Neuronal stem cell (in vitro differentiated cells): ENCODE measurements at regions not wholly inside any gene's neighbourhood (a gene's known extent, or its start where the extent isn't known, plus 50 kb on each side); places are given as distances from the start of the nearest gene placed in this dataset.

Source experiments
- DNase-seq: peaks from one replicate; pipeline ENCODE4 v3.0.0-alpha.2; 2013; ENCODE audit warnings: low spot score
- H2AFZ ChIP-seq: one replicate; pipeline ENCODE4 v1.6.1; 2013; ENCODE audit warnings: mild to moderate bottlenecking, low read length, inconsistent platforms
- H2AK5ac ChIP-seq: 2 replicates; pipeline ENCODE4 v1.6.1; 2013; ENCODE audit warnings: low read depth, mild to moderate bottlenecking, inconsistent platforms, low read length, moderate library complexity, mixed read lengths
- H2BK120ac ChIP-seq: 2 replicates; pipeline ENCODE4 v1.6.1; 2013; ENCODE audit warnings: low read depth, mild to moderate bottlenecking, inconsistent platforms, low read length, moderate library complexity, mixed read lengths
- H2BK12ac ChIP-seq: one replicate; pipeline ENCODE4 v1.6.1; 2013; ENCODE audit warnings: low read length, inconsistent platforms
- H2BK15ac ChIP-seq: 2 replicates; pipeline ENCODE4 v1.6.1; 2013; ENCODE audit warnings: mild to moderate bottlenecking, low read length, inconsistent platforms, mixed read lengths
- H2BK5ac ChIP-seq: one replicate; pipeline ENCODE4 v1.6.1; 2013; ENCODE audit warnings: inconsistent platforms, mild to moderate bottlenecking, low read length, moderate library complexity
- H3K14ac ChIP-seq: one replicate; pipeline ENCODE4 v1.6.1; 2013; ENCODE audit warnings: low read length, inconsistent platforms
- H3K18ac ChIP-seq: 2 replicates; pipeline ENCODE4 v1.6.1; 2013; ENCODE audit warnings: low read length, inconsistent platforms
- H3K23ac ChIP-seq: 2 replicates; pipeline ENCODE4 v1.6.1; 2013; ENCODE audit warnings: low read depth, mild to moderate bottlenecking, mixed read lengths, low read length, inconsistent platforms; ENCODE audit not compliant: poor library complexity
- H3K27ac ChIP-seq: replicated peaks from 3 replicates; pipeline ENCODE4 v1.5.1; 2013; ENCODE audit warnings: low read length, inconsistent platforms
- H3K27me3 ChIP-seq, 3 experiments: 2 replicates each; pipeline ENCODE4 v1.6.1; 2013; ENCODE audit warnings: low read length in 3 of 3, mild to moderate bottlenecking in 2 of 3, inconsistent platforms in 1 of 3, low read depth in 1 of 3, mixed read lengths in 1 of 3, moderate library complexity in 1 of 3; ENCODE audit not compliant: control insufficient read depth in 3 of 3, insufficient read depth in 3 of 3
- H3K36me3 ChIP-seq, 2 donors: replicated peaks in 1 of 2; 2 replicates each; pipeline ENCODE4 v1.6.1; 2013; ENCODE audit warnings: low read length in 2 of 2; ENCODE audit not compliant: control insufficient read depth in 2 of 2, insufficient read depth in 2 of 2
- H3K4ac ChIP-seq: 2 replicates; pipeline ENCODE4 v1.6.1; 2013; ENCODE audit warnings: inconsistent platforms, mild to moderate bottlenecking, low read length, moderate library complexity
- H3K4me1 ChIP-seq, 2 donors: 1 replicate in 1 of 2; 2 replicates in 1 of 2; pipeline ENCODE4 v1.6.1; 2013; ENCODE audit warnings: low read length in 2 of 2, low read depth in 1 of 2; ENCODE audit not compliant: control insufficient read depth in 2 of 2, insufficient read depth in 1 of 2
- H3K4me2 ChIP-seq: one replicate; pipeline ENCODE4 v1.6.1; 2013; ENCODE audit warnings: mild to moderate bottlenecking, low read length, inconsistent platforms; ENCODE audit not compliant: insufficient read depth, poor library complexity, severe bottlenecking
- H3K4me3 ChIP-seq, 2 donors: 2 replicates each; pipeline ENCODE4 v1.5.1; 2013; ENCODE audit warnings: low read length in 2 of 2, mild to moderate bottlenecking in 2 of 2, inconsistent platforms in 1 of 2, moderate library complexity in 1 of 2
- H3K79me1 ChIP-seq: one replicate; pipeline ENCODE4 v1.6.1; 2013; ENCODE audit warnings: low read depth, mild to moderate bottlenecking, inconsistent platforms, low read length, moderate library complexity
- H3K9ac ChIP-seq: one replicate; pipeline ENCODE4 v1.6.1; 2013; ENCODE audit warnings: mild to moderate bottlenecking, low read depth, low read length, inconsistent platforms; ENCODE audit not compliant: poor library complexity
- H3K9me3 ChIP-seq, 2 donors: replicated peaks in 1 of 2; 2 replicates each; pipeline versions ENCODE3 to v1.6.1; 2013; ENCODE audit warnings: low read length in 2 of 2, mild to moderate bottlenecking in 2 of 2, inconsistent platforms in 1 of 2, low read depth in 1 of 2, mixed read lengths in 1 of 2, moderate library complexity in 1 of 2; ENCODE audit not compliant: control insufficient read depth in 2 of 2, insufficient read depth in 1 of 2
- H4K8ac ChIP-seq: one replicate; pipeline ENCODE4 v1.6.1; 2013; ENCODE audit warnings: low read depth, mild to moderate bottlenecking, inconsistent platforms, low read length, moderate library complexity
- H4K91ac ChIP-seq: one replicate; pipeline ENCODE4 v1.6.1; 2013; ENCODE audit warnings: low read length, low read depth, mild to moderate bottlenecking, inconsistent platforms; ENCODE audit not compliant: poor library complexity
- WGBS, 2 donors: extraction: QIAGEN DNeasy Blood & Tissue Kit; methylation state at CpG; one replicate each; pipeline ENCODE4 v1.1.7; 2013; ENCODE audit warnings: missing lambda C conversion rate in 2 of 2, mixed read lengths in 1 of 2; ENCODE audit not compliant: insufficient read length in 2 of 2, insufficient replicate concordance in 1 of 2; ENCODE audit errors: extremely low coverage in 2 of 2; 5-methylcytosine and 5-hydroxymethylcytosine counted together

DNA sequence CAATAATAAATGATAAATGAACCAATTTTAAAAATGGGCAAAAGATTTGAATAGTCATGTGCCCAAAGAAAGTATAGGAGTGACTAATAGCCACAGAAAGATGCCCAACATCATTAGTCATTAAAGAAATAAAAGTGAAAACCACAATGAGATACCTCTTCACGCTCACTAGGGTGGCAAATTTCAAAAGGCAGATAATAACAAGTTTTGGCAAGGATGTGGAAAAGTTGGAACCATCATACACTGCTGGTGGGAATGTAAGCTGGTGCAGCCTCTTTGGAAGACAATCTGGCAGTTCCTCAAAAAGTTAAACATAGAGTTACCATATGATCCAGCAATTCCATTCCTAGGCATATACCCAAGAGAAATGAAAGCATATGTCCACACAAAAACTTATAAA, 1819.8 kb downstream of the MAT2B start:
- H3K9ac ChIP-seq, result no peak overlapping the region
- no peak overlapping the region for H2BK5ac ChIP-seq
- no peak overlapping the region for H3K27ac ChIP-seq
- H3K79me1 ChIP-seq, result no peaks in the 10 kb centered on the region
- no peaks in the 10 kb centered on the region for H3K27me3 ChIP-seq
- H3K4ac ChIP-seq, result no peak overlapping the region
- no peak overlapping the region for H4K8ac ChIP-seq
- H2BK120ac ChIP-seq, result no peak overlapping the region
- no peak overlapping the region for H3K14ac ChIP-seq
- no peak overlapping the region for H3K4me3 ChIP-seq
- H4K91ac ChIP-seq, result no peak overlapping the region
- no peaks in the 10 kb centered on the region for H3K36me3 ChIP-seq
- DNase-seq, result no peak
- H3K9me3 ChIP-seq, result no peaks in the 10 kb centered on the region
- H2BK12ac ChIP-seq, result no peak overlapping the region
- no peak overlapping the region for H2AFZ ChIP-seq
- WGBS, 2 donors, result no CpG with 5 or more reads among the region's 1 CpG
- H3K18ac ChIP-seq, result no peak overlapping the region
- no peak overlapping the region for H3K23ac ChIP-seq
- H3K4me2 ChIP-seq, result no peak overlapping the region
- H2AK5ac ChIP-seq, result no peak overlapping the region
- no peak overlapping the region for H2BK15ac ChIP-seq
- no peaks in the 10 kb centered on the region for H3K4me1 ChIP-seq

GRCh38 chr5:165327631-165328030, 1822.2 kb downstream of the MAT2B start:
- Histone ChIP-seq H3K27me3 (no peaks in the 10 kb centered on the region), H3K9ac (no peak overlapping the region), H3K36me3 (no peaks in the 10 kb centered on the region), H3K79me1 (no peaks in the 10 kb centered on the region), H3K18ac (no peak overlapping the region), H2AK5ac (no peak overlapping the region), H2AFZ (no peak overlapping the region), H4K8ac (no peak overlapping the region), H3K4me2 (no peak overlapping the region), H3K27ac (no peak overlapping the region), H3K4me3 (no peak overlapping the region), H2BK120ac (no peak overlapping the region), H4K91ac (no peak overlapping the region), H2BK5ac (no peak overlapping the region), H3K4me1 (no peaks in the 10 kb centered on the region), H3K9me3 (no peaks in the 10 kb centered on the region), H2BK15ac (no peak overlapping the region), H3K4ac (no peak overlapping the region), H3K14ac (no peak overlapping the region), H2BK12ac (no peak overlapping the region), H3K23ac (no peak overlapping the region)
- no CpG with 5 or more reads among the region's 2 CpGs for WGBS, 2 donors
- DNase-seq, result no peak

DNA sequence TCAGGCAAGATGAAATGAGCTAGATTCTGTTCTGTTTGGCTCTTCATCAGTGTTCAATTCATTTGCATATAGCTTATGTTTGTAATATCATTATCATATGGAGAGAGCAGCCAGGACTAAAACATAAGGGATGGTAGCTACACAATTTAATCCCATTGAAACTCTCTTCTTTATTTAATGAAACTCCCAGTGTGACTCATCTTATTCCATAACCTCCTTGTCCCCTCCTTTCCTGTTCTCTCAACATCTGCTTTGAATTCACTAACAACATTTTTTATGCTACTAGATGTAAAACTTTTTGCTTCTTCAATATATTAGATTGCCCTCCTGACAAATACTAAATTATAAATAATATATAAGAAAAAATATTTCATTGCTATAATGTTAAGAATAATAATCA, 1823.4 kb downstream of the MAT2B start:
- H4K8ac ChIP-seq, result no peak overlapping the region
- H3K23ac ChIP-seq, result no peak overlapping the region
- no peak overlapping the region for H3K27ac ChIP-seq
- H3K27me3 ChIP-seq, result no peaks in the 10 kb centered on the region
- no peak overlapping the region for H2AFZ ChIP-seq
- H2AK5ac ChIP-seq, result no peak overlapping the region
- H2BK120ac ChIP-seq, result no peak overlapping the region
- H2BK12ac ChIP-seq, result no peak overlapping the region
- no peak overlapping the region for H3K18ac ChIP-seq
- H2BK5ac ChIP-seq, result no peak overlapping the region
- H3K79me1 ChIP-seq, result no peaks in the 10 kb centered on the region
- H3K4ac ChIP-seq, result no peak overlapping the region
- H4K91ac ChIP-seq, result no peak overlapping the region
- H3K9me3 ChIP-seq, result no peaks in the 10 kb centered on the region
- no peaks in the 10 kb centered on the region for H3K36me3 ChIP-seq
- no peak overlapping the region for H3K9ac ChIP-seq
- H3K4me2 ChIP-seq, result no peak overlapping the region
- no peak overlapping the region for H3K4me3 ChIP-seq
- no peak overlapping the region for H2BK15ac ChIP-seq
- H3K4me1 ChIP-seq, result no peaks in the 10 kb centered on the region
- no peak overlapping the region for H3K14ac ChIP-seq
- DNase-seq, result no peak

GRCh38 chr5:165333623-165334022, 1828.2 kb downstream of the MAT2B start:
- H4K8ac ChIP-seq, result no peak overlapping the region
- H3K4me2 ChIP-seq, result no peak overlapping the region
- no peaks in the 10 kb centered on the region for H3K27me3 ChIP-seq
- no CpG with 5 or more reads among the region's 3 CpGs for WGBS, 2 donors
- no peak overlapping the region for H2BK12ac ChIP-seq
- H3K4me1 ChIP-seq, result peaks cover 2 to 11% of the 10 kb centered on the region in 2 donors
- H2BK120ac ChIP-seq, result no peak overlapping the region
- no peak overlapping the region for H3K27ac ChIP-seq
- H3K4ac ChIP-seq, result no peak overlapping the region
- H3K14ac ChIP-seq, result no peak overlapping the region
- H3K9me3 ChIP-seq, result no peaks in the 10 kb centered on the region
- no peak overlapping the region for H2AFZ ChIP-seq
- no peak overlapping the region for H2BK15ac ChIP-seq
- no peaks in the 10 kb centered on the region for H3K36me3 ChIP-seq
- no peak overlapping the region for H2BK5ac ChIP-seq
- no peak overlapping the region for H3K9ac ChIP-seq
- H3K23ac ChIP-seq, result no peak overlapping the region
- H3K4me3 ChIP-seq, result no peak overlapping the region
- H3K18ac ChIP-seq, result no peak overlapping the region
- no peak overlapping the region for H4K91ac ChIP-seq
- DNase-seq, result no peak
- H2AK5ac ChIP-seq, result no peak overlapping the region
- H3K79me1 ChIP-seq, result no peaks in the 10 kb centered on the region
